Right lobe of liver (tissue), 6 donors: ENCODE measurements at regions not wholly inside any gene's neighbourhood (a gene's known extent, or its start where the extent isn't known, plus 50 kb on each side); places are given as distances from the start of the nearest gene placed in this dataset.

Source experiments
- ATAC-seq, 4 donors: fragments of 200-7000 bp; cut with Tn5 transposase; one replicate each; pipeline ENCODE4 v1.9.1; 2020; ENCODE audit warnings: mild to moderate bottlenecking in 4 of 4, moderate library complexity in 4 of 4
- DNase-seq, 3 donors: peaks; one replicate each; pipeline ENCODE4 v3.0.0-alpha.2; 2020
- H3K27ac ChIP-seq, 3 donors: fragments of 200-600 bp; one replicate each; pipeline ENCODE4 v1.8.0; 2022
- H3K27me3 ChIP-seq, 2 donors: fragments of 200-600 bp; one replicate each; pipeline ENCODE4 v1.8.0; 2022
- H3K36me3 ChIP-seq, 4 donors: fragments of 200-600 bp; sonication (generic) in 1 of 4; one replicate each; pipeline versions ENCODE4 v1.5.1 to v1.8.0; 2017 to 2022; ENCODE audit warnings: control low read depth in 1 of 4
- H3K4me1 ChIP-seq, 4 donors: fragments of 200-600 bp; sonication (generic) in 1 of 4; one replicate each; pipeline versions ENCODE4 v1.5.1 to v1.8.0; 2017 to 2022; ENCODE audit warnings: control low read depth in 1 of 4
- H3K4me3 ChIP-seq, 3 donors: fragments of 200-600 bp; one replicate each; pipeline ENCODE4 v1.8.0; 2022
- H3K9me3 ChIP-seq, 4 donors: fragments of 200-600 bp; sonication (generic) in 1 of 4; one replicate each; pipeline versions ENCODE4 v1.5.1 to v1.8.0; 2017 to 2022; ENCODE audit warnings: control low read depth in 1 of 4
- POLR2A ChIP-seq: fragments of 450-650 bp; IDR thresholded peaks from one replicate; pipeline ENCODE4 v1.6.1; 2017; ENCODE audit warnings: antibody characterized with exemption, mild to moderate bottlenecking
- WGBS: methylation state at CpG from one replicate; pipeline ENCODE4 v1.1.6; 2018; ENCODE audit warnings: low coverage, low lambda C conversion rate; ENCODE audit not compliant: insufficient coverage; ENCODE audit errors: missing lambda C conversion rate; 5-methylcytosine and 5-hydroxymethylcytosine counted together
- intact Hi-C, 2 donors: fragments of 100-400 bp; cut with DNase I; formaldehyde crosslinking; loops; one replicate each; pipeline versions ENCODE4 v1.11.2 to v1.14.1; 2022
- TF ChIP-seq, protein P1 (sequence below), 4 donors: fragments of 200-600 bp in 3 of 4; fragments of 450-650 bp in 1 of 4; IDR thresholded peaks; one replicate each; pipeline versions ENCODE4 v1.5.1 to v1.8.0; 2016 to 2022; ENCODE audit warnings: antibody characterized with exemption in 4 of 4, mild to moderate bottlenecking in 2 of 4
- donor health status: DM: no; HTN: yes; CAD: no.
- donor health status: DM: no; HTN: no; CAD: no.
- donor health status: DM: no; HTN: no; CAD: no.
- donor health status: DM: no; HTN: yes; CAD: no.
- donor health status: DM: no; HTN: yes; CAD: no.

DNA sequence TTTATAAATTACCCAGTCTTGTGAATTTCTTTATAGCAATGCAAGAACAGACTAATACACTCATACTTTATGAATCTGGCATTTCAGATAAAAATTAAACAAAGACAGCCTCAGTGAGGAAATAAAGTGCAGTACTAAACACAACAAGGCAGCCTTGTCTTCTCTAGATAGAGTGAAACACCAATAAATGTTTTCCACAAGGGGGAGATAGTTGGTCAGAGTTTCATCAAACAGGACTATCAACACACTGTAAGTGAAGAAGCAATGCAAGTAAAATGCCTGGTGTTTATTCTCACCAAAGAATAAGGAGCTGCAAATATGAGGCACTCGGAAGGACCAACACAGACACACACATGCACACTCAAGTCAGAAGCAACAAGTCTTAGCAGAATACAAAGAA, 62.8 kb downstream of the FAM9B start:
- intact Hi-C loops, result no loop called here
- no peaks in the 10 kb centered on the region for H3K9me3 ChIP-seq
- DNase-seq (no peak), ATAC-seq (peak; percentile 72 to 92 (median 84))
- WGBS, result 39% methylated on average over 1 of the region's 1 CpG
- no peaks in the 10 kb centered on the region for H3K4me1 ChIP-seq
- no peak overlapping the region for H3K4me3 ChIP-seq
- no peak for TF ChIP-seq POLR2A
- TF ChIP-seq, protein P1, sequence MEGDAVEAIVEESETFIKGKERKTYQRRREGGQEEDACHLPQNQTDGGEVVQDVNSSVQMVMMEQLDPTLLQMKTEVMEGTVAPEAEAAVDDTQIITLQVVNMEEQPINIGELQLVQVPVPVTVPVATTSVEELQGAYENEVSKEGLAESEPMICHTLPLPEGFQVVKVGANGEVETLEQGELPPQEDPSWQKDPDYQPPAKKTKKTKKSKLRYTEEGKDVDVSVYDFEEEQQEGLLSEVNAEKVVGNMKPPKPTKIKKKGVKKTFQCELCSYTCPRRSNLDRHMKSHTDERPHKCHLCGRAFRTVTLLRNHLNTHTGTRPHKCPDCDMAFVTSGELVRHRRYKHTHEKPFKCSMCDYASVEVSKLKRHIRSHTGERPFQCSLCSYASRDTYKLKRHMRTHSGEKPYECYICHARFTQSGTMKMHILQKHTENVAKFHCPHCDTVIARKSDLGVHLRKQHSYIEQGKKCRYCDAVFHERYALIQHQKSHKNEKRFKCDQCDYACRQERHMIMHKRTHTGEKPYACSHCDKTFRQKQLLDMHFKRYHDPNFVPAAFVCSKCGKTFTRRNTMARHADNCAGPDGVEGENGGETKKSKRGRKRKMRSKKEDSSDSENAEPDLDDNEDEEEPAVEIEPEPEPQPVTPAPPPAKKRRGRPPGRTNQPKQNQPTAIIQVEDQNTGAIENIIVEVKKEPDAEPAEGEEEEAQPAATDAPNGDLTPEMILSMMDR (IDR thresholded peaks at IDR 0.05), result peak; percentile 34 to 59 (median 55)
- H3K27me3 ChIP-seq, result no peaks in the 10 kb centered on the region
- no peak overlapping the region for H3K27ac ChIP-seq
- no peaks in the 10 kb centered on the region for H3K36me3 ChIP-seq

DNA sequence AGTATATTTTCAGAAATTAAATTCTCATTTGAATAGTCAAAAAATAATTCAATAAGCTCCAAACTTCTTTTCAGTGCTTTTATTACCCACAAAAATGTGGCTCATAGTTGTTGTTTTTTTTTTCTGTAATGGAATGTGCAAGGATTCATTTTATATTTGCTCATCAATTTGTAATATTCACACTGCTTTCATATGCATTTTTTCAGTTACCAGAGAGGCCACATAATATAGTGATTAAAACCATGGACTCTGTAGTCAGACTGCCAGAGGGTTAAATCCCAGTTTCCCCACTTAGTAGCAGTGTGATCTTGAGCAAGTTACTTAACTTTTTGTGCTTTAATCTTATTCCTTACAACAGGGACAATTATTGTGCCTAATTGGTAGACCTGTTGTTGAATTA, 64.5 kb downstream of the FAM9B start:
- ATAC-seq, result no peak
- TF ChIP-seq POLR2A, result no peak
- TF ChIP-seq, protein P1 (IDR thresholded peaks at IDR 0.05), result no peak
- intact Hi-C loops, result no loop called here

GRCh38 chrX:8967461-8967860, 66.5 kb downstream of the FAM9B start:
- no peaks in the 10 kb centered on the region for H3K4me1 ChIP-seq
- intact Hi-C loops, result no loop called here
- DNase-seq (no peak), ATAC-seq (no peak)
- no peak overlapping the region for H3K4me3 ChIP-seq
- no peaks in the 10 kb centered on the region for H3K36me3 ChIP-seq
- no peaks in the 10 kb centered on the region for H3K9me3 ChIP-seq
- H3K27ac ChIP-seq, result no peak overlapping the region
- H3K27me3 ChIP-seq, result no peaks in the 10 kb centered on the region
- WGBS, result 43% methylated on average over 2 of the region's 3 CpGs
- TF ChIP-seq POLR2A, result no peak
- TF ChIP-seq, protein P1 (IDR thresholded peaks at IDR 0.05), result no peak

More for the DNA sequence above, 64.5 kb downstream of the FAM9B start:
- Histone ChIP-seq H3K27ac (no peak overlapping the region), H3K36me3 (no peaks in the 10 kb centered on the region), H3K27me3 (no peaks in the 10 kb centered on the region), H3K4me1 (no peaks in the 10 kb centered on the region), H3K9me3 (no peaks in the 10 kb centered on the region), H3K4me3 (no peak overlapping the region)
- DNase-seq, result no peak

DNA sequence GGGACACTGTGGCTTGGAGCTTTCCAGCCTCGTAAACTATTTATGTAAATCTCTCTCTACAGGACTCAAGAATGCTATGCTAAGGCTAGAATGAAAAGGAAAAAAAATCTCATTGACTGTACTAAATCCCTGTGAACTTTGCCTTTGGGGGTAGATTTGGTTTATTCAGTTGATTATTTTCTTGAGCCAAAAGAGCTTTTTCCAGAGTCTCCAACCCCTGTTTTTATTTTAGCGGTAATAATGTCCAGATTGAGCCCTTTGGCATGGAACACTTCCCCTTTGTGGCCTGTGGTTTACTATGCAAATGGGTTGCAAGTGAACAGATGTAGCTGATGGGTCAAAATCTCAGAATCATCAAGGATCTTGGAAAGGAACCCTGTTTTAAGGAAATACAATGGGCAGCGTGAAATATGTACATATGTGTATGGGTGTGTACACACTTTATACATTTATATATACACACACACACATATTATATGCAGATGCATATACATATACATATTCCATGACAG, 72.9 kb downstream of the FAM9B start:
- Histone ChIP-seq H3K4me1 (no peaks in the 10 kb centered on the region), H3K27me3 (no peaks in the 10 kb centered on the region), H3K27ac (no peak overlapping the region), H3K36me3 (no peaks in the 10 kb centered on the region), H3K9me3 (no peaks in the 10 kb centered on the region), H3K4me3 (no peak overlapping the region)
- no peak for TF ChIP-seq POLR2A
- TF ChIP-seq, protein P1 (IDR thresholded peaks at IDR 0.05), result no peak
- DNase-seq, result no peak
- no peak for ATAC-seq
- WGBS, result 51% methylated on average over 3 of the region's 3 CpGs
- intact Hi-C loops, result no loop called here

- ATAC-seq, result no peak
- Histone ChIP-seq H3K4me1 (no peaks in the 10 kb centered on the region), H3K9me3 (no peaks in the 10 kb centered on the region), H3K4me3 (no peak overlapping the region), H3K27ac (no peak overlapping the region), H3K27me3 (no peaks in the 10 kb centered on the region), H3K36me3 (no peaks in the 10 kb centered on the region)
- intact Hi-C loops, result no loop called here
- no peak for DNase-seq
- 70% methylated on average over 7 of the region's 7 CpGs for WGBS
- TF ChIP-seq POLR2A, result no peak
- TF ChIP-seq, protein P1 (IDR thresholded peaks at IDR 0.05), result no peak
Measured at GRCh38 chrX:8955511-8955910, 78.4 kb downstream of the FAM9B start.
